ENCODE measurements at regions not wholly inside any gene's neighbourhood (a gene's known extent, or its start where the extent isn't known, plus 50 kb on each side); places are given as distances from the start of the nearest gene placed in this dataset.

GRCh38 chr18:1595195-1595594 is 690.5 kb downstream of the ADCYAP1 start:
- no peak for TF ChIP-seq RFX5 (IDR thresholded peaks at IDR 0.05; ENCODE audit: low read length)
- TF ChIP-seq EZH2phosphoT487 (IDR thresholded peaks at IDR 0.05; ENCODE audit: borderline replicate concordance, low read depth): no peak
- no peak for TF ChIP-seq RXRA (IDR thresholded peaks at IDR 0.05; ENCODE audit: borderline replicate concordance, low read depth)
- TF ChIP-seq YY1 (IDR thresholded peaks at IDR 0.05; ENCODE audit: low read depth): no peak
- TF ChIP-seq RAD21 (IDR thresholded peaks at IDR 0.05; ENCODE audit: low read length): no peak
- no peak for TF ChIP-seq SMC3 (IDR thresholded peaks at IDR 0.05; ENCODE audit: low read depth, low read length)
- TF ChIP-seq, protein P1, sequence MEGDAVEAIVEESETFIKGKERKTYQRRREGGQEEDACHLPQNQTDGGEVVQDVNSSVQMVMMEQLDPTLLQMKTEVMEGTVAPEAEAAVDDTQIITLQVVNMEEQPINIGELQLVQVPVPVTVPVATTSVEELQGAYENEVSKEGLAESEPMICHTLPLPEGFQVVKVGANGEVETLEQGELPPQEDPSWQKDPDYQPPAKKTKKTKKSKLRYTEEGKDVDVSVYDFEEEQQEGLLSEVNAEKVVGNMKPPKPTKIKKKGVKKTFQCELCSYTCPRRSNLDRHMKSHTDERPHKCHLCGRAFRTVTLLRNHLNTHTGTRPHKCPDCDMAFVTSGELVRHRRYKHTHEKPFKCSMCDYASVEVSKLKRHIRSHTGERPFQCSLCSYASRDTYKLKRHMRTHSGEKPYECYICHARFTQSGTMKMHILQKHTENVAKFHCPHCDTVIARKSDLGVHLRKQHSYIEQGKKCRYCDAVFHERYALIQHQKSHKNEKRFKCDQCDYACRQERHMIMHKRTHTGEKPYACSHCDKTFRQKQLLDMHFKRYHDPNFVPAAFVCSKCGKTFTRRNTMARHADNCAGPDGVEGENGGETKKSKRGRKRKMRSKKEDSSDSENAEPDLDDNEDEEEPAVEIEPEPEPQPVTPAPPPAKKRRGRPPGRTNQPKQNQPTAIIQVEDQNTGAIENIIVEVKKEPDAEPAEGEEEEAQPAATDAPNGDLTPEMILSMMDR (IDR thresholded peaks at IDR 0.05): no peak
- no peak for TF ChIP-seq MXI1 (IDR thresholded peaks at IDR 0.05; ENCODE audit: low read depth, low read length)
- no peak for TF ChIP-seq CHD2 (IDR thresholded peaks at IDR 0.05; ENCODE audit: low read length, partially characterized antibody)
- TF ChIP-seq EP300 (IDR thresholded peaks at IDR 0.05; ENCODE audit: borderline replicate concordance in 1 of 2, low read depth in 1 of 2, low read length in 1 of 2): no peak

Data from SK-N-SH (cell line).